Trophoblast cell (in vitro differentiated cells and primary cell): ENCODE measurements at regions not wholly inside any gene's neighbourhood (a gene's known extent, or its start where the extent isn't known, plus 50 kb on each side); places are given as distances from the start of the nearest gene placed in this dataset.

Source experiments
- DNase-seq, 2 donors: peaks; one replicate each; pipeline ENCODE4 v3.0.0-alpha.2; 2016
- H2AFZ ChIP-seq: 2 replicates; pipeline ENCODE4 v1.6.1; 2013; ENCODE audit warnings: low read length, moderate library complexity, mild to moderate bottlenecking; ENCODE audit not compliant: insufficient read depth, poor library complexity
- H2AK5ac ChIP-seq: 2 replicates; pipeline ENCODE4 v1.6.1; 2013; ENCODE audit warnings: mild to moderate bottlenecking, low read length
- H2BK120ac ChIP-seq: 2 replicates; pipeline ENCODE4 v1.6.1; 2013; ENCODE audit warnings: low read length, mild to moderate bottlenecking, moderate library complexity; ENCODE audit not compliant: insufficient read depth, poor library complexity
- H2BK12ac ChIP-seq: 2 replicates; pipeline ENCODE4 v1.6.1; 2013; ENCODE audit warnings: mild to moderate bottlenecking, low read length, moderate library complexity
- H2BK5ac ChIP-seq: 2 replicates; pipeline ENCODE4 v1.6.1; 2013; ENCODE audit warnings: low read length, low read depth, moderate library complexity, mild to moderate bottlenecking; ENCODE audit not compliant: poor library complexity
- H3K14ac ChIP-seq: 2 replicates; pipeline ENCODE4 v1.6.1; 2013; ENCODE audit warnings: mild to moderate bottlenecking, low read length
- H3K18ac ChIP-seq: 2 replicates; pipeline ENCODE4 v1.6.1; 2013; ENCODE audit warnings: mild to moderate bottlenecking, low read length
- H3K23ac ChIP-seq: 2 replicates; pipeline ENCODE4 v1.6.1; 2013; ENCODE audit warnings: low read length
- H3K27ac ChIP-seq: 2 replicates; pipeline ENCODE4 v1.5.1; 2013; ENCODE audit warnings: low read depth, mild to moderate bottlenecking, inconsistent platforms, low read length, moderate library complexity
- H3K27me3 ChIP-seq: 2 replicates; pipeline ENCODE4 v1.6.1; 2013; ENCODE audit warnings: inconsistent platforms, mild to moderate bottlenecking, low read length, moderate library complexity; ENCODE audit not compliant: insufficient read depth
- H3K36me3 ChIP-seq, 2 experiments: 1 replicate in 1 of 2; 2 replicates in 1 of 2; pipeline ENCODE4 v1.6.1; 2013; ENCODE audit warnings: low read length in 2 of 2, mild to moderate bottlenecking in 2 of 2, moderate library complexity in 1 of 2; ENCODE audit not compliant: insufficient read depth in 2 of 2, control insufficient read depth in 1 of 2
- H3K4ac ChIP-seq: 2 replicates; pipeline ENCODE4 v1.6.1; 2013; ENCODE audit warnings: low read depth, mild to moderate bottlenecking, low read length, moderate library complexity
- H3K4me1 ChIP-seq, 2 experiments: 1 replicate in 1 of 2; 2 replicates in 1 of 2; pipeline ENCODE4 v1.6.1; 2013; ENCODE audit warnings: low read length in 2 of 2, mild to moderate bottlenecking in 2 of 2, moderate library complexity in 1 of 2; ENCODE audit not compliant: insufficient read depth in 2 of 2, control insufficient read depth in 1 of 2
- H3K4me2 ChIP-seq: 2 replicates; pipeline ENCODE4 v1.6.1; 2013; ENCODE audit warnings: inconsistent platforms, mild to moderate bottlenecking, low read length, moderate library complexity
- H3K4me3 ChIP-seq: 2 replicates; pipeline ENCODE4 v1.5.1; 2013; ENCODE audit warnings: mild to moderate bottlenecking, low read depth, low read length, inconsistent platforms
- H3K79me1 ChIP-seq: one replicate; pipeline ENCODE4 v1.6.1; 2013; ENCODE audit warnings: low read length
- H3K79me2 ChIP-seq: 2 replicates; pipeline ENCODE4 v1.6.1; 2013; ENCODE audit warnings: low read length, mild to moderate bottlenecking; ENCODE audit not compliant: control insufficient read depth, insufficient read depth, poor library complexity
- H3K9ac ChIP-seq: 2 replicates; pipeline ENCODE4 v1.6.1; 2013; ENCODE audit warnings: mild to moderate bottlenecking, low read length
- H3K9me3 ChIP-seq: 2 replicates; pipeline ENCODE4 v1.6.1; 2013; ENCODE audit warnings: low read depth, mild to moderate bottlenecking, control low read depth, inconsistent platforms, low read length; ENCODE audit not compliant: insufficient read depth
- H4K12ac ChIP-seq: 2 replicates; pipeline ENCODE4 v1.6.1; 2013; ENCODE audit warnings: low read depth, mild to moderate bottlenecking, low read length, moderate library complexity
- H4K8ac ChIP-seq: 2 replicates; pipeline ENCODE4 v1.6.1; 2013; ENCODE audit warnings: low read depth, mild to moderate bottlenecking, low read length, moderate library complexity
- H4K91ac ChIP-seq: one replicate; pipeline ENCODE4 v1.6.1; 2013; ENCODE audit warnings: low read depth, mild to moderate bottlenecking, low read length, moderate library complexity
- WGBS: extraction: QIAGEN DNeasy Blood & Tissue Kit; methylation state at CpG from one replicate; pipeline ENCODE4 v1.1.7; 2013; ENCODE audit warnings: missing lambda C conversion rate; ENCODE audit not compliant: insufficient read length, insufficient coverage; ENCODE audit errors: extremely low coverage; 5-methylcytosine and 5-hydroxymethylcytosine counted together

DNA sequence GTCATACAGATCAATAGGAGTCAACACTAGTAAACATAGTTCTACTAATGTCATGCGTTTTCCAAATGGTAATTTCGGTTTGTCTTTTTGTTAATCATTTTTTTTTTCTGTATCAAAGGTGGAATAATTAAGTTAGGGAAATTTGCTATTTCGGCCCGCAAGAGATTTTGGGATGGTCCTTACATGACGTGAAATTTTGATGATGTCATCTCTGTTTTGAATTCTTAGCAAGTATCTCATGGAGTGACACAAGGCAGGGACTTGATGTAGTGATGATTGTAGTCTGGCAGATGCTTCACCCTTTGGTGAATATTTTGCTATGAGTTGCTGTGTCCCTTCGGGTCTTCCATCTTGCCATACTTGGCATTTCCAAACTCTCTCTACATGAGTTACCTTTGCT is 608.0 kb downstream of the BCKDHB start:
- Histone ChIP-seq H3K27ac (no peak overlapping the region), H3K4ac (no peak overlapping the region), H3K9me3 (no peaks in the 10 kb centered on the region), H3K4me2 (no peak overlapping the region), H3K36me3 (no peaks in the 10 kb centered on the region), H2AFZ (no peak overlapping the region), H2BK5ac (no peak overlapping the region), H4K8ac (no peak overlapping the region), H4K12ac (no peak overlapping the region), H3K9ac (no peak overlapping the region), H2BK120ac (no peak overlapping the region), H4K91ac (no peak overlapping the region), H3K79me2 (no peaks in the 10 kb centered on the region), H2BK12ac (no peak overlapping the region), H3K4me3 (no peak overlapping the region), H3K14ac (no peak overlapping the region), H3K27me3 (no peaks in the 10 kb centered on the region), H3K23ac (no peak overlapping the region), H3K79me1 (no peaks in the 10 kb centered on the region), H3K18ac (no peak overlapping the region), H2AK5ac (no peak overlapping the region), H3K4me1 (no peaks in the 10 kb centered on the region)
- WGBS = no CpG with 5 or more reads among the region's 6 CpGs
- DNase-seq = no peak

- H4K12ac ChIP-seq = no peak overlapping the region
- no peak overlapping the region for H2BK5ac ChIP-seq
- H3K9ac ChIP-seq = no peak overlapping the region
- H3K27ac ChIP-seq = no peak overlapping the region
- no peak overlapping the region for H2AK5ac ChIP-seq
- no peak overlapping the region for H4K91ac ChIP-seq
- H3K14ac ChIP-seq = no peak overlapping the region
- peaks cover 5% of the 10 kb centered on the region for H3K9me3 ChIP-seq
- H4K8ac ChIP-seq = no peak overlapping the region
- H3K27me3 ChIP-seq = no peaks in the 10 kb centered on the region
- no peak for DNase-seq
- no peaks in the 10 kb centered on the region for H3K4me1 ChIP-seq
- H3K4ac ChIP-seq = no peak overlapping the region
- no peaks in the 10 kb centered on the region for H3K79me1 ChIP-seq
- H3K79me2 ChIP-seq = no peaks in the 10 kb centered on the region
- H3K23ac ChIP-seq = no peak overlapping the region
- H3K36me3 ChIP-seq = no peaks in the 10 kb centered on the region
- WGBS = no CpG with 5 or more reads among the region's 3 CpGs
- H3K4me2 ChIP-seq = no peak overlapping the region
- H2BK120ac ChIP-seq = no peak overlapping the region
- no peak overlapping the region for H3K18ac ChIP-seq
- H3K4me3 ChIP-seq = no peak overlapping the region
- no peak overlapping the region for H2BK12ac ChIP-seq
- no peak overlapping the region for H2AFZ ChIP-seq
These were observed 592.0 kb downstream of the BCKDHB start for GRCh38 chr6:80698459-80698858.

DNA sequence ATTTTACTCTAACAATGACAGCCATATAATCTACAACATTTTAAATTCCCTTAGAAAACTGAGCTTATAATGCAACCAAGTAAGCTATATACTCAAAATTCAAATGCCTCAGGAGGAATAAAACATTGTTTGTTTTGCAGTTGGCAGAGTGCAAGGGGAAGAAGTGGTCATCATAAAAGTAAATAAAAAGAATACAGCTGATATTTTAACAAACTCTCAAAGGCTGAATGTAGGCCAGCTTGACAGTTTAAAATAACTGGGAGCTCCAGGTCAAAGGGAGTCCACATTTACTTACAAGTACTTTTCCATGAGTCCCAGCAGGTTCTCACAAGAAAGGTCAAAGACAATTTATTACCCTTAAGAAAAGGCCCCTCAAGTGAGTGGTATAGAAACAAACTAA is 589.8 kb downstream of the BCKDHB start:
- Histone ChIP-seq H3K27ac (no peak overlapping the region), H4K91ac (no peak overlapping the region)

GRCh38 chr6:80690551-80691131 is 584.2 kb downstream of the BCKDHB start:
- Histone ChIP-seq H3K23ac (no peak overlapping the region), H3K36me3 (no peaks in the 10 kb centered on the region), H4K91ac (no peak overlapping the region), H3K79me1 (no peaks in the 10 kb centered on the region), H2BK12ac (no peak overlapping the region), H2BK5ac (no peak overlapping the region), H3K27ac (no peak overlapping the region), H3K4me1 (no peaks in the 10 kb centered on the region), H3K4me2 (no peak overlapping the region), H4K8ac (no peak overlapping the region), H3K18ac (no peak overlapping the region), H3K4me3 (no peak overlapping the region), H2AK5ac (no peak overlapping the region), H3K4ac (no peak overlapping the region), H3K79me2 (no peaks in the 10 kb centered on the region), H2AFZ (no peak overlapping the region), H2BK120ac (no peak overlapping the region), H3K27me3 (no peaks in the 10 kb centered on the region), H3K9me3 (no peaks in the 10 kb centered on the region), H3K14ac (no peak overlapping the region), H4K12ac (no peak overlapping the region), H3K9ac (no peak overlapping the region)
- WGBS = no CpG with 5 or more reads among the region's 6 CpGs
- DNase-seq = no peak

More for the DNA sequence above, 589.8 kb downstream of the BCKDHB start:
- H3K4me1 ChIP-seq = no peaks in the 10 kb centered on the region
- H2BK120ac ChIP-seq = no peak overlapping the region
- no peak overlapping the region for H4K12ac ChIP-seq
- no peaks in the 10 kb centered on the region for H3K36me3 ChIP-seq
- no peak overlapping the region for H2AFZ ChIP-seq
- H2AK5ac ChIP-seq = no peak overlapping the region
- H3K79me1 ChIP-seq = no peaks in the 10 kb centered on the region
- no peak overlapping the region for H3K4me3 ChIP-seq
- no peak overlapping the region for H4K8ac ChIP-seq
- no peak overlapping the region for H2BK12ac ChIP-seq
- H3K23ac ChIP-seq = no peak overlapping the region
- DNase-seq = no peak
- H3K14ac ChIP-seq = no peak overlapping the region
- no peaks in the 10 kb centered on the region for H3K27me3 ChIP-seq
- no peak overlapping the region for H3K4ac ChIP-seq
- no peaks in the 10 kb centered on the region for H3K79me2 ChIP-seq
- H3K9me3 ChIP-seq = no peaks in the 10 kb centered on the region
- no peak overlapping the region for H3K9ac ChIP-seq
- no peak overlapping the region for H3K4me2 ChIP-seq
- H2BK5ac ChIP-seq = no peak overlapping the region
- no peak overlapping the region for H3K18ac ChIP-seq
